Immature natural killer cell (primary cell): ENCODE measurements at regions not wholly inside any gene's neighbourhood (a gene's known extent, or its start where the extent isn't known, plus 50 kb on each side); places are given as distances from the start of the nearest gene placed in this dataset.
A peak's percentile ranks its signal among the peaks of the same experiment; 100 is the strongest.

Source experiments
- DNase-seq, 3 donors: peaks; one replicate each; pipeline ENCODE4 v3.0.0; 2022; ENCODE audit warnings: mixed read lengths in 1 of 3
- H3K27ac Mint-ChIP-seq, 6 donors: one replicate each; pipeline ENCODE4 v1.8.0; 2020; ENCODE audit warnings: mixed read lengths in 6 of 6, mild to moderate bottlenecking in 5 of 6, inconsistent platforms in 4 of 6, moderate library complexity in 3 of 6
- H3K27me3 Mint-ChIP-seq, 3 donors: one replicate each; pipeline ENCODE4 v1.8.0; 2020 to 2021; ENCODE audit warnings: low read depth in 3 of 3, mild to moderate bottlenecking in 3 of 3, mixed read lengths in 3 of 3, moderate library complexity in 3 of 3, inconsistent platforms in 1 of 3
- H3K36me3 Mint-ChIP-seq, 3 donors: one replicate each; pipeline ENCODE4 v1.8.0; 2020; ENCODE audit warnings: mixed read lengths in 3 of 3, inconsistent platforms in 2 of 3, mild to moderate bottlenecking in 2 of 3
- H3K4me1 Mint-ChIP-seq, 2 donors: one replicate each; pipeline ENCODE4 v1.8.0; 2020; ENCODE audit warnings: inconsistent platforms in 2 of 2, mild to moderate bottlenecking in 2 of 2, mixed read lengths in 2 of 2, moderate library complexity in 1 of 2
- H3K4me3 Mint-ChIP-seq, 5 donors: one replicate each; pipeline ENCODE4 v1.8.0; 2020; ENCODE audit warnings: mild to moderate bottlenecking in 5 of 5, mixed read lengths in 5 of 5, inconsistent platforms in 3 of 5, moderate library complexity in 3 of 5
- H3K9me3 Mint-ChIP-seq, 6 donors: one replicate each; pipeline ENCODE4 v1.8.0; 2020; ENCODE audit warnings: mild to moderate bottlenecking in 6 of 6, mixed read lengths in 6 of 6, inconsistent platforms in 4 of 6, moderate library complexity in 3 of 6

DNA sequence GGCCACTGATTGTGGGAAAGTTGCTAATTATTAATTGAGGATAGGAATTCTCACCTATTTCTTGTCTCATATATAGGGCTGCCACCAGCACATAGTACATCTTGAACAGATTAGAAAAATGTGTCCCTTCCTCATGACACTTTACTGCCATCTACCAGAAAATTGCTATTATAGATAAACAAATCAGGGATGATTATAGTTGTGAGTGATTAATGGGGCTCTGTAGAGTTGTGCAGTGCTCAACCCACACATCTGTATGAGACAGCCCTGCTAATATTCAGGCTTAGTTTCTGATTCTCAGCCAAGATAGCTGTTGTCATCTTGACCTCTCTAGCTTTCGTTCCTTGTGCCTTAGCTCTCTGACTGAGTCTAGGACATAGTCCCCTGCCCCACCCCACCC, 373.3 kb downstream of the TLE4 start:
- Mint-ChIP-seq H3K27me3 (peaks cover 0 to 2% (median 2%) of the 10 kb centered on the region in 3 donors), H3K27ac (no peak overlapping the region), H3K36me3 (no peaks in the 10 kb centered on the region), H3K4me1 (no peaks in the 10 kb centered on the region), H3K9me3 (no peaks in the 10 kb centered on the region), H3K4me3 (no peak overlapping the region)
- peak in 2 of 3 donors; percentile 24 to 29 for DNase-seq

- Mint-ChIP-seq H3K36me3 (no peaks in the 10 kb centered on the region), H3K4me1 (no peaks in the 10 kb centered on the region), H3K4me3 (no peak overlapping the region), H3K27me3 (peaks cover 0 to 4% (median 2%) of the 10 kb centered on the region in 3 donors), H3K27ac (no peak overlapping the region), H3K9me3 (peaks cover 0 to 2% (median 0%) of the 10 kb centered on the region in 6 donors)
- no peak for DNase-seq
These were observed 369.2 kb downstream of the TLE4 start for GRCh38 chr9:79940919-79941318.

GRCh38 chr9:79939819-79940218, 368.1 kb downstream of the TLE4 start:
- Mint-ChIP-seq H3K27ac (no peak overlapping the region), H3K36me3 (no peaks in the 10 kb centered on the region), H3K9me3 (peaks cover 0 to 2% (median 0%) of the 10 kb centered on the region in 6 donors), H3K27me3 (peaks cover 0 to 4% (median 0%) of the 10 kb centered on the region in 3 donors), H3K4me1 (no peaks in the 10 kb centered on the region), H3K4me3 (no peak overlapping the region)
- no peak for DNase-seq

GRCh38 chr9:79936336-79936735, 364.6 kb downstream of the TLE4 start:
- Mint-ChIP-seq H3K9me3 (peaks cover 0 to 2% (median 0%) of the 10 kb centered on the region in 6 donors), H3K4me1 (no peaks in the 10 kb centered on the region), H3K36me3 (no peaks in the 10 kb centered on the region), H3K27ac (no peak overlapping the region), H3K27me3 (peaks cover 0 to 3% (median 2%) of the 10 kb centered on the region in 3 donors), H3K4me3 (no peak overlapping the region)
- no peak for DNase-seq

GRCh38 chr9:79929285-79929684, 357.5 kb downstream of the TLE4 start:
- no peak overlapping the region for H3K27ac Mint-ChIP-seq
- H3K27me3 Mint-ChIP-seq = peaks cover 0 to 2% (median 0%) of the 10 kb centered on the region in 3 donors
- no peak for DNase-seq
- no peaks in the 10 kb centered on the region for H3K36me3 Mint-ChIP-seq
- no peaks in the 10 kb centered on the region for H3K4me1 Mint-ChIP-seq
- no peaks in the 10 kb centered on the region for H3K9me3 Mint-ChIP-seq
- no peak overlapping the region for H3K4me3 Mint-ChIP-seq

DNA sequence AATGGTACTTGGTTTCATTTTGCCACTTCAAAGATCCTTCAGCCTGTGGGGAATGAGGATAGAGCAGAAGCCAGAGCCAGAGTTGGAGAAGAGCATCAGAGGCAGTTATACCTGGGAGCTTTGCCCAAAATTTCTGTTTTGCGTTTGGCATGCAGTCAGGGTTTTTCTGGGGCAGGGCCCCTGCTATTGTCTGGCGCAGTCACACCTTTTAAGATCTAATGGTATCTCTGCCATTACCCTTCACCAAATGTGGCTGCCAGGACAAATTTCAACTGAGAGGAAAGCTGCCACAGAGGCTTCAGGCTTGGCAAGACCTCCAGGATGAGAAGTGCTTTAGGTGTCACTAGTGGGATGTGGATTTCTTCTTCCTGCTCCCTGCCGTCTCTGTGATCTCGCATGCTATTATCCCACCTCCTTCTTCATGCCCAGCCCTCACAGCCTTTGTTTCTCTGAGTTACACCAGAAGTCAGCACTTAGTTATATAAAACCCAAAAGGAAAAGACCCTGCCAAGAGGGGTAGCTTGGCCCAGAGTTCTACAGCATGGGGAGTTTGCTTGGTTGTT, 357.0 kb downstream of the TLE4 start:
- H3K9me3 Mint-ChIP-seq = no peaks in the 10 kb centered on the region
- no peaks in the 10 kb centered on the region for H3K36me3 Mint-ChIP-seq
- no peaks in the 10 kb centered on the region for H3K4me1 Mint-ChIP-seq
- peak overlapping the region in 1 of 6 donors; percentile 10 for H3K27ac Mint-ChIP-seq
- H3K27me3 Mint-ChIP-seq = peaks cover 0 to 2% (median 0%) of the 10 kb centered on the region in 3 donors
- DNase-seq = no peak
- no peak overlapping the region for H3K4me3 Mint-ChIP-seq

DNA sequence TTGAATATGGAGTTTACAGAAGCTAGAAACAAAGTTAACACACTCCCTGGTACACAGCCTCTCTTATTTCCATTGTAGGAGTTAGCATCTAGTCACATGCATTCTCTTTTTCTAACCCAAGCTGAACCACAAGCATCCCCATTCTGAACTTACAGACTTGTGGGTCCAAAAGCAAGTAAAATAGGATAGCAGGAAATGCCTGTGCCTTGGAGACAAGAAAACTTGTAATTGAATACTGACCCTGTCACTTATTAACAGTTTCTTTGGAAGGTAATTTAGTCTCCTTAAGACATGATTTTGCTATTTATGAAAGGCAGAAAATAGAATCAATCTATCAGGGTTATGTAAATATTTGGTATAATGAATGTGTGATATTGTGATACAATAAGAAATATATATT, 353.6 kb downstream of the TLE4 start:
- H3K36me3 Mint-ChIP-seq = no peaks in the 10 kb centered on the region
- no peaks in the 10 kb centered on the region for H3K4me1 Mint-ChIP-seq
- no peak overlapping the region for H3K27ac Mint-ChIP-seq
- no peaks in the 10 kb centered on the region for H3K9me3 Mint-ChIP-seq
- no peak overlapping the region for H3K4me3 Mint-ChIP-seq
- peaks cover 0 to 2% (median 0%) of the 10 kb centered on the region in 3 donors for H3K27me3 Mint-ChIP-seq
- DNase-seq = no peak

DNA sequence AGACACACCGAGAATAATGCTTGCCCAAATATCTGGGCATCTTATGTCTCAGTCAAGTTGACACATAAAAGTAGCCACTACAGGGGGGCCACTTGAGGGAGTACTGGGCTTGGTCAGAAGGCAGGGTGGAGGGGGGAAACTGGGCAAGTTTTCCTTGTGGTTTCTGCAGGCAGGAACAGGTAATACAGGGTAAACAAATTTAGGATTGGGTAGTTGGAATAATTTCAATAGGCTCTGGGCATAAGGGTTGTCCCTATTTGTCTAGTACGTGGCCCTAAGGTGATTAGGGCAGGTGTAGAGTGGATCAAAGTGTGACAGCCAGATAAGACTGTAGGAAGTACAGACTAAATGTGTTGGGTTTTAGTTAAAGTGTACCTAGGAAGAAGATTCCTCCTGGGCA, 353.1 kb downstream of the TLE4 start:
- no peaks in the 10 kb centered on the region for H3K9me3 Mint-ChIP-seq
- H3K27me3 Mint-ChIP-seq = peaks cover 0 to 4% (median 0%) of the 10 kb centered on the region in 3 donors
- peaks cover 0 to 1% (median 0%) of the 10 kb centered on the region in 3 donors for H3K36me3 Mint-ChIP-seq
- no peak overlapping the region for H3K4me3 Mint-ChIP-seq
- H3K4me1 Mint-ChIP-seq = no peaks in the 10 kb centered on the region
- no peak for DNase-seq
- H3K27ac Mint-ChIP-seq = no peak overlapping the region

GRCh38 chr9:79917421-79917820, 345.7 kb downstream of the TLE4 start:
- Mint-ChIP-seq H3K4me1 (no peaks in the 10 kb centered on the region), H3K36me3 (peaks cover 0 to 3% (median 0%) of the 10 kb centered on the region in 3 donors), H3K4me3 (no peak overlapping the region), H3K27ac (no peak overlapping the region), H3K27me3 (peaks cover 0 to 6% (median 2%) of the 10 kb centered on the region in 3 donors), H3K9me3 (no peaks in the 10 kb centered on the region)
- DNase-seq = no peak

- H3K4me3 Mint-ChIP-seq = no peak overlapping the region
These were observed 342.1 kb downstream of the TLE4 start for GRCh38 chr9:79913867-79914266.

DNA sequence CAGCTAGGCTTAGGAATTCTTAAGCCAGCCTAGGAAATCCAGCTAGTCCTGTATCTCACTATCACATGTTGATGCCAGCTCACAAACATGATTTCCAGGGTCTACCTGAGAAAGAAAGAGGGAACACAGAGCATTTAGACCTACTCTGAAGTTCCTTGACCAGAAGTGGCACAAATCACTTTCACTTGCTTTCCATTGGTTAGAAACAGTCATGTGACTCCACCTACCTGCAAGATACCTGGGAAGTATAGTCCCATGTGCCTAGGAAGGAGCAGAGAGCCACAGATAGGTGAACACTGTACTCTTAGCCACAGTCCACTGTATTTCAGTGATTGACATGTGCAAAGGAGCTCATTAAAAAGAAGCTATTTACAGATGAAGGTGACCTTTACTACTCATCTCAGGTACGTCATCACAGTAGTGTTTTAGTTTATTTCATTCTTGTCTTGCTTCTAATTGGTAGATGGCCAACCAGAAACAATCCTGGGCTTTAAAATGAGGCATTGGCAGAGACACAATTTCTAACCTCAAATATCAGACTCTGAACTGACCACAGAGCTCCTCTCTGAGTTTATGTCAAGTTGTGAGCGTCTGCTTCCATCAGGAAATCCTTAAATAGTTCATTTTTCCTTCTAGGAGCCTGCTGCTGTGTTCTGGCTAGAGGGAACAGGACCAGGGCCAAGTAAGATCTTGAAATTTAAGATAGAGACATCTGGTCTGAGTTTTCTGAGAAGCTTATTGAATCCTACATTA, 340.7 kb downstream of the TLE4 start:
- Mint-ChIP-seq H3K9me3 (no peaks in the 10 kb centered on the region), H3K36me3 (no peaks in the 10 kb centered on the region), H3K4me3 (no peak overlapping the region), H3K27ac (no peak overlapping the region), H3K4me1 (no peaks in the 10 kb centered on the region), H3K27me3 (peaks cover 1 to 2% (median 2%) of the 10 kb centered on the region in 3 donors)
- DNase-seq = no peak

More at GRCh38 chr9:79913867-79914266, 342.1 kb downstream of the TLE4 start:
- H3K27me3 Mint-ChIP-seq = peaks cover 1 to 2% (median 2%) of the 10 kb centered on the region in 3 donors
- H3K36me3 Mint-ChIP-seq = no peaks in the 10 kb centered on the region
- no peaks in the 10 kb centered on the region for H3K4me1 Mint-ChIP-seq
- DNase-seq = no peak
- no peak overlapping the region for H3K27ac Mint-ChIP-seq
- no peaks in the 10 kb centered on the region for H3K9me3 Mint-ChIP-seq

- no peak overlapping the region for H3K27ac Mint-ChIP-seq
These were observed 340.0 kb downstream of the TLE4 start for GRCh38 chr9:79911724-79912123.

GRCh38 chr9:79902825-79903600, 331.2 kb downstream of the TLE4 start:
- DNase-seq = no peak
- Mint-ChIP-seq H3K4me3 (no peak overlapping the region), H3K36me3 (peaks cover 0 to 6% (median 0%) of the 10 kb centered on the region in 3 donors), H3K27ac (no peak overlapping the region), H3K9me3 (no peaks in the 10 kb centered on the region), H3K4me1 (no peaks in the 10 kb centered on the region), H3K27me3 (peaks cover 0 to 2% (median 0%) of the 10 kb centered on the region in 3 donors)

More at GRCh38 chr9:79911724-79912123, 340.0 kb downstream of the TLE4 start:
- Mint-ChIP-seq H3K36me3 (no peaks in the 10 kb centered on the region), H3K27me3 (peaks cover 1 to 2% (median 2%) of the 10 kb centered on the region in 3 donors), H3K9me3 (no peaks in the 10 kb centered on the region), H3K4me3 (no peak overlapping the region), H3K4me1 (no peaks in the 10 kb centered on the region)
- no peak for DNase-seq

- Mint-ChIP-seq H3K36me3 (no peaks in the 10 kb centered on the region), H3K27me3 (peaks cover 0 to 2% (median 0%) of the 10 kb centered on the region in 3 donors), H3K9me3 (no peaks in the 10 kb centered on the region), H3K4me3 (no peak overlapping the region), H3K4me1 (no peaks in the 10 kb centered on the region), H3K27ac (no peak overlapping the region)
- no peak for DNase-seq
These were observed 329.0 kb downstream of the TLE4 start for GRCh38 chr9:79900754-79901153.
